ENCODE measurements at regions not wholly inside any gene's neighbourhood (a gene's known extent, or its start where the extent isn't known, plus 50 kb on each side); places are given as distances from the start of the nearest gene placed in this dataset.

GRCh38 chr2:9139491-9140443 lies 66.8 kb upstream of the ASAP2 start:
- H3K27ac ChIP-seq (ENCODE audit: low read depth in 2 of 2, low read length in 1 of 2) = no peak overlapping the region
- no peaks in the 10 kb centered on the region for H3K36me3 ChIP-seq (ENCODE audit: control insufficient read depth in 2 of 2, insufficient read depth in 2 of 2, low read length in 1 of 2)
- no peaks in the 10 kb centered on the region for H3K27me3 ChIP-seq (ENCODE audit: control insufficient read depth in 1 of 2, insufficient read depth in 2 of 2, low read length in 2 of 2)
- no peaks in the 10 kb centered on the region for H3K9me3 ChIP-seq (ENCODE audit: control insufficient read depth in 2 of 2, insufficient read depth in 1 of 2, low read depth in 1 of 2, low read length in 1 of 2)
- H3K4me3 ChIP-seq (ENCODE audit: low read depth in 1 of 2, low read length in 2 of 2) = no peak overlapping the region
- H3K4me1 ChIP-seq (ENCODE audit: control insufficient read depth in 2 of 2, insufficient read depth in 2 of 2, low read length in 1 of 2) = peaks cover 2 to 5% of the 10 kb centered on the region in 2 donors
- 34 to 35% methylated on average over 19 of the region's 19 CpGs for WGBS, 2 donors

- no peaks in the 10 kb centered on the region for H3K27me3 ChIP-seq (ENCODE audit: control insufficient read depth in 1 of 2, insufficient read depth in 2 of 2, low read length in 2 of 2)
- peak overlapping the region in 1 of 2 donors; percentile 38 for H3K27ac ChIP-seq (ENCODE audit: low read depth in 2 of 2, low read length in 1 of 2)
- H3K9me3 ChIP-seq (ENCODE audit: control insufficient read depth in 2 of 2, insufficient read depth in 1 of 2, low read depth in 1 of 2, low read length in 1 of 2) = no peaks in the 10 kb centered on the region
- H3K4me1 ChIP-seq (ENCODE audit: control insufficient read depth in 2 of 2, insufficient read depth in 2 of 2, low read length in 1 of 2) = peaks cover 2 to 5% of the 10 kb centered on the region in 2 donors
- 82 to 86% methylated on average over 24 of the region's 24 CpGs for WGBS, 2 donors
- no peak overlapping the region for H3K4me3 ChIP-seq (ENCODE audit: low read depth in 1 of 2, low read length in 2 of 2)
- H3K36me3 ChIP-seq (ENCODE audit: control insufficient read depth in 2 of 2, insufficient read depth in 2 of 2, low read length in 1 of 2) = no peaks in the 10 kb centered on the region
Measured at GRCh38 chr2:9137379-9138150, 69.0 kb upstream of the ASAP2 start.

DNA sequence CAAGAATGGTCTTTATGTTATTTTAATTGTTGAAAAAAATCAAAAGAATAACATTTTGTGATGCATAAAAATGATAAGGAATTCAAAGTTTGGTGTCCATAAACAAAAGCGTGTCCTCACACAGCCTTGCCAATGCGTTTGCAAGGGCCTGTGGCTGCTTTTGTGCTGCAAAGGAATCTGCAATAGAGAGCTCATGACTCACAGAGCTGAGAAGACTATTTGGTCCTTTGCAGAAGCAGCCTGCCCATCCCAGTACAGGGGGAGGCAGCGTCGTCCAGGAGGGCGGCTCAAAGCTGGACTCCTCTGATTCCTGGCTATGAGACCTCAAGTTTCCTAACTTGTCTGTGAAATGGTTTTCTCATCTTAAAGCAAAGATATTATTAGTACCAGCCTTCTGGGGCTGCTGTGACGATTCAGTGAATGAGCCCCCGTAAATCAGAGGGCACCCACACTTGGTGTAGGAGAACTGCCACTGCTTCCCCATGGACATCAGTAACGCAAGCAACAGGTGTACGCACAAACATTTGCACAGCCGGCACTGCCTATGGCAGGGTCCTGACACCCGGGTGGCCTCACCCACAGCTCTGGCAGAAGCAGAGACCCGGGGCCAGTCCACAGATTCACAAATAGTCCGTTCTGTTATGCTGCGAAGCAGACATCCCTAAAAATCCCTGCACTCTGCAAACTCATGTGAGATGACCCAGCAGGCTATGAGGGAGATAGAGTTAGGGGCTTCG lies 70.6 kb upstream of the ASAP2 start:
- WGBS, 2 donors = 80 to 84% methylated on average over 15 of the region's 15 CpGs
- Histone ChIP-seq H3K36me3 (ENCODE audit: control insufficient read depth in 2 of 2, insufficient read depth in 2 of 2, low read length in 1 of 2) (no peaks in the 10 kb centered on the region), H3K27ac (ENCODE audit: low read depth in 2 of 2, low read length in 1 of 2) (no peak overlapping the region), H3K4me3 (ENCODE audit: low read depth in 1 of 2, low read length in 2 of 2) (no peak overlapping the region), H3K4me1 (ENCODE audit: control insufficient read depth in 2 of 2, insufficient read depth in 2 of 2, low read length in 1 of 2) (peaks cover 2 to 5% of the 10 kb centered on the region in 2 donors), H3K9me3 (ENCODE audit: control insufficient read depth in 2 of 2, insufficient read depth in 1 of 2, low read depth in 1 of 2, low read length in 1 of 2) (no peaks in the 10 kb centered on the region), H3K27me3 (ENCODE audit: control insufficient read depth in 1 of 2, insufficient read depth in 2 of 2, low read length in 2 of 2) (no peaks in the 10 kb centered on the region)

DNA sequence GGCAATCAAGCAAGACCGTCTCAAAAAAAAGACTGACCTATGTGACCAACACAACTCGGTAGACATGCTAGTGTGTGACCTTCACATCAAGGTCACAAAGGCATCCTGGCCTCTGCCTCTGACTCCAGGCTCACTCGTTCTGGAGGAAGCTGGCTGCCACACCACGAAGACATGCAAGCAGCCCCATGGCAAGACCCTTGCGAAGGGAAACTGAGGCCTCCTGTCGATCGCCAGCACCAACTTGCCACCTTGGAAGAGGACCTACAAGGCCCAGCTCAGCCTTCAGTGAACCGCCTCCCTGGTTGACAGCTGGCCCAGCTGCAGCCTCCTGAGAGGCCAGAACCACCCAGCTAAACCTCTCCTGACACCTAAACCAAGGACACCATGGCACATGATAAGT lies 79.3 kb upstream of the ASAP2 start:
- Histone ChIP-seq H3K4me3 (ENCODE audit: low read depth in 1 of 2, low read length in 2 of 2) (no peak overlapping the region), H3K4me1 (ENCODE audit: control insufficient read depth in 2 of 2, insufficient read depth in 2 of 2, low read length in 1 of 2) (no peaks in the 10 kb centered on the region), H3K36me3 (ENCODE audit: control insufficient read depth in 2 of 2, insufficient read depth in 2 of 2, low read length in 1 of 2) (no peaks in the 10 kb centered on the region), H3K27me3 (ENCODE audit: control insufficient read depth in 1 of 2, insufficient read depth in 2 of 2, low read length in 2 of 2) (no peaks in the 10 kb centered on the region), H3K9me3 (ENCODE audit: control insufficient read depth in 2 of 2, insufficient read depth in 1 of 2, low read depth in 1 of 2, low read length in 1 of 2) (no peaks in the 10 kb centered on the region), H3K27ac (ENCODE audit: low read depth in 2 of 2, low read length in 1 of 2) (no peak overlapping the region)
- 94 to 97% methylated on average over 8 of the region's 8 CpGs for WGBS, 2 donors

GRCh38 chr2:9126540-9126939 lies 80.1 kb upstream of the ASAP2 start:
- Histone ChIP-seq H3K9me3 (ENCODE audit: control insufficient read depth in 2 of 2, insufficient read depth in 1 of 2, low read depth in 1 of 2, low read length in 1 of 2) (no peaks in the 10 kb centered on the region), H3K4me1 (ENCODE audit: control insufficient read depth in 2 of 2, insufficient read depth in 2 of 2, low read length in 1 of 2) (no peaks in the 10 kb centered on the region), H3K36me3 (ENCODE audit: control insufficient read depth in 2 of 2, insufficient read depth in 2 of 2, low read length in 1 of 2) (no peaks in the 10 kb centered on the region), H3K27me3 (ENCODE audit: control insufficient read depth in 1 of 2, insufficient read depth in 2 of 2, low read length in 2 of 2) (no peaks in the 10 kb centered on the region), H3K4me3 (ENCODE audit: low read depth in 1 of 2, low read length in 2 of 2) (no peak overlapping the region), H3K27ac (ENCODE audit: low read depth in 2 of 2, low read length in 1 of 2) (no peak overlapping the region)
- 90 to 98% methylated on average over 3 of the region's 3 CpGs for WGBS, 2 donors

DNA sequence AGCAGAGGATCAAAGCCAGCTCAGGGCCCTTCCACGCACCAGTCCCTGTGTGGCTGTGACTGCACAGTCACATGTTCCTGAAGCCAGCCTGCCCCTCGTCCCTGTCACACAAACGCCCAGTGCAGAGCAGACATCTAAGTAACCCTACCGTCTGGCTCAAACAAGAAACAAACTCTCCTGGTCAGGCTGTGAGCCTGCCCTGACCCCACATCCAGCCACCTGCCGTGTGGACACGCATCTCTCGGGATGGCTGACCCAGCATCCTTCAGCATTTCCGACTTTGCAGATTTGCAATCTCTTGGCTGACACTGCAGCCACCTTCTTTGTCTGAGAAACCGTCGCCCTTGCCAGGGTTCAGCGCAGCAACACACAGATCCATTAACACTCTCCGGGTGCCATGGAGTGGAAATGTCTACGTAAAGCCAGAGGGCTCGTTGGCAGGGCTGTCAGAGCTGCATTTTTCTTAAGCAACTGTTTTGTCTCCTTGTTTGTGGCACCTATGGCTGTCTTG lies 82.3 kb upstream of the ASAP2 start:
- WGBS, 2 donors = 73 to 74% methylated on average over 14 of the region's 14 CpGs
- H3K4me1 ChIP-seq (ENCODE audit: control insufficient read depth in 2 of 2, insufficient read depth in 2 of 2, low read length in 1 of 2) = no peaks in the 10 kb centered on the region
- no peaks in the 10 kb centered on the region for H3K9me3 ChIP-seq (ENCODE audit: control insufficient read depth in 2 of 2, insufficient read depth in 1 of 2, low read depth in 1 of 2, low read length in 1 of 2)
- H3K27ac ChIP-seq (ENCODE audit: low read depth in 2 of 2, low read length in 1 of 2) = no peak overlapping the region
- no peaks in the 10 kb centered on the region for H3K27me3 ChIP-seq (ENCODE audit: control insufficient read depth in 1 of 2, insufficient read depth in 2 of 2, low read length in 2 of 2)
- no peak overlapping the region for H3K4me3 ChIP-seq (ENCODE audit: low read depth in 1 of 2, low read length in 2 of 2)
- no peaks in the 10 kb centered on the region for H3K36me3 ChIP-seq (ENCODE audit: control insufficient read depth in 2 of 2, insufficient read depth in 2 of 2, low read length in 1 of 2)

DNA sequence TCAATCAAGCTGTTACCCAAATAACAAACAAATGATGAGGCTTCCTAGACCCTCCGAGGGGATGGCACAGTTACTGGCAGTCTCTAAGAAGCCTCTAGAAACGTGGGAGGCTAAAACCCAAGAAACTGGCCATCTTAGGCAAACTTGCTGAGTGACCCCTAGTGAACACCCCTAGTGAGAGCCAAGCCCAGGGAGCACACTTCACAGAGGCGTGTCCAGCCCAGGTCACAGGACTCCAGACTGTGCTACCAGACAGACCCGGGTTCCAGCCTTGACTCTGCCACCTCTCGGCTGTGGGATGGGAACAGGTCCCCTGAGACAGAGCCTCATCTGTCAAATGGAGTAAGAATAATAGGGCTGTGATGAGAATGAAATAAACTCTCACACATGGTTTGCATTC lies 83.5 kb upstream of the ASAP2 start:
- Histone ChIP-seq H3K36me3 (ENCODE audit: control insufficient read depth in 2 of 2, insufficient read depth in 2 of 2, low read length in 1 of 2) (no peaks in the 10 kb centered on the region), H3K9me3 (ENCODE audit: control insufficient read depth in 2 of 2, insufficient read depth in 1 of 2, low read depth in 1 of 2, low read length in 1 of 2) (no peaks in the 10 kb centered on the region), H3K4me1 (ENCODE audit: control insufficient read depth in 2 of 2, insufficient read depth in 2 of 2, low read length in 1 of 2) (no peaks in the 10 kb centered on the region), H3K27ac (ENCODE audit: low read depth in 2 of 2, low read length in 1 of 2) (no peak overlapping the region), H3K4me3 (ENCODE audit: low read depth in 1 of 2, low read length in 2 of 2) (no peak overlapping the region), H3K27me3 (ENCODE audit: control insufficient read depth in 1 of 2, insufficient read depth in 2 of 2, low read length in 2 of 2) (no peaks in the 10 kb centered on the region)
- WGBS, 2 donors = 68 to 79% methylated on average over 5 of the region's 5 CpGs

- WGBS, 2 donors = 90% methylated on average over 8 of the region's 8 CpGs
- H3K4me1 ChIP-seq (ENCODE audit: control insufficient read depth in 2 of 2, insufficient read depth in 2 of 2, low read length in 1 of 2) = no peaks in the 10 kb centered on the region
- no peak overlapping the region for H3K4me3 ChIP-seq (ENCODE audit: low read depth in 1 of 2, low read length in 2 of 2)
- H3K27ac ChIP-seq (ENCODE audit: low read depth in 2 of 2, low read length in 1 of 2) = no peak overlapping the region
- H3K9me3 ChIP-seq (ENCODE audit: control insufficient read depth in 2 of 2, insufficient read depth in 1 of 2, low read depth in 1 of 2, low read length in 1 of 2) = no peaks in the 10 kb centered on the region
- H3K36me3 ChIP-seq (ENCODE audit: control insufficient read depth in 2 of 2, insufficient read depth in 2 of 2, low read length in 1 of 2) = no peaks in the 10 kb centered on the region
- H3K27me3 ChIP-seq (ENCODE audit: control insufficient read depth in 1 of 2, insufficient read depth in 2 of 2, low read length in 2 of 2) = no peaks in the 10 kb centered on the region
Measured at GRCh38 chr2:9122367-9122766, 84.2 kb upstream of the ASAP2 start.

DNA sequence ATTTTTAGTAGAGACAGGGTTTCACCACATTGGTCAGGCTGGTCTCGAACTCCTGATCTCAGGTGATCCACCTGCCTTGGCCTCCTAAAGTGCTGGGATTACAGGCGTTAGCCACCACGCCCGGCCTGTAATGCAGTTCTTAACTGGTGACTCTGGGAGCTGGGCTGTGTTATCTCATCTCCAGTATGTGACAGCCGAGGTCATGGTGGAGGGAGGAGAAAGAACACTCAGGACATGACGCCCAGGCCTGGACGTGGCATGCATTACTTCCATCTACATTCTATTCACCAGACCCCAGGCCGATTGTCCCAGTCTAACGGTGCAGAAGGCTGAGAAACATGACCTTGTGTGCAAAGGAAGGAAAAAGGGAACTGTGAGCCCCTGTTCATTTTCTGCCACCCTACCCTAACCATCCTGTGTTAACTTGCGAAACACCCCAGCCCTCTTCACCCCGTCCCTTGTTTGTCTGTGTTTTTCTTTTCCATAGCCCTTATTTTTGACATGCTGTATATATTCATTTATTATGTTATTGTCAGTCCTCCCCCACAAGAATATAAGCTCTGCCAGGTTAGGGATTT lies 88.1 kb upstream of the ASAP2 start:
- WGBS, 2 donors = 85 to 88% methylated on average over 11 of the region's 11 CpGs
- no peak overlapping the region for H3K27ac ChIP-seq (ENCODE audit: low read depth in 2 of 2, low read length in 1 of 2)
- H3K4me3 ChIP-seq (ENCODE audit: low read depth in 1 of 2, low read length in 2 of 2) = no peak overlapping the region
- H3K27me3 ChIP-seq (ENCODE audit: control insufficient read depth in 1 of 2, insufficient read depth in 2 of 2, low read length in 2 of 2) = no peaks in the 10 kb centered on the region
- H3K9me3 ChIP-seq (ENCODE audit: control insufficient read depth in 2 of 2, insufficient read depth in 1 of 2, low read depth in 1 of 2, low read length in 1 of 2) = no peaks in the 10 kb centered on the region
- no peaks in the 10 kb centered on the region for H3K36me3 ChIP-seq (ENCODE audit: control insufficient read depth in 2 of 2, insufficient read depth in 2 of 2, low read length in 1 of 2)
- no peaks in the 10 kb centered on the region for H3K4me1 ChIP-seq (ENCODE audit: control insufficient read depth in 2 of 2, insufficient read depth in 2 of 2, low read length in 1 of 2)

Data from esophagus (tissue), 2 donors.